Endothelial cell (in vitro differentiated cells): ENCODE measurements at regions not wholly inside any gene's neighbourhood (a gene's known extent, or its start where the extent isn't known, plus 50 kb on each side); places are given as distances from the start of the nearest gene placed in this dataset.

Experiments
- DNase-seq: peaks from one replicate; pipeline ENCODE4 v3.0.0; 2021; ENCODE audit warnings: low spot score
- H3K27ac Mint-ChIP-seq: one replicate; pipeline ENCODE4 v1.8.0; 2021; ENCODE audit warnings: mixed read lengths, inconsistent platforms; ENCODE audit not compliant: unreplicated experiment
- H3K27me3 Mint-ChIP-seq: one replicate; pipeline ENCODE4 v1.8.0; 2021; ENCODE audit warnings: mild to moderate bottlenecking, moderate library complexity, mixed read lengths, inconsistent platforms; ENCODE audit not compliant: unreplicated experiment
- H3K36me3 Mint-ChIP-seq: one replicate; pipeline ENCODE4 v1.8.0; 2021; ENCODE audit warnings: mild to moderate bottlenecking, low read depth, mixed read lengths, inconsistent platforms; ENCODE audit not compliant: unreplicated experiment
- H3K4me1 Mint-ChIP-seq: one replicate; pipeline ENCODE4 v1.8.0; 2021; ENCODE audit warnings: mild to moderate bottlenecking, mixed read lengths, inconsistent platforms; ENCODE audit not compliant: unreplicated experiment
- H3K4me3 Mint-ChIP-seq: one replicate; pipeline ENCODE4 v1.8.0; 2021; ENCODE audit warnings: mild to moderate bottlenecking, mixed read lengths, inconsistent platforms; ENCODE audit not compliant: unreplicated experiment
- H3K9me3 Mint-ChIP-seq: one replicate; pipeline ENCODE4 v1.8.0; 2021; ENCODE audit warnings: mixed read lengths, inconsistent platforms; ENCODE audit not compliant: unreplicated experiment
- TF ChIP-seq, protein P1 (sequence below): fragments of 200-600 bp; sonication (generic); IDR thresholded peaks from one replicate; pipeline ENCODE4 v1.5.0; 2021; ENCODE audit warnings: antibody characterized with exemption; ENCODE audit not compliant: unreplicated experiment

DNA sequence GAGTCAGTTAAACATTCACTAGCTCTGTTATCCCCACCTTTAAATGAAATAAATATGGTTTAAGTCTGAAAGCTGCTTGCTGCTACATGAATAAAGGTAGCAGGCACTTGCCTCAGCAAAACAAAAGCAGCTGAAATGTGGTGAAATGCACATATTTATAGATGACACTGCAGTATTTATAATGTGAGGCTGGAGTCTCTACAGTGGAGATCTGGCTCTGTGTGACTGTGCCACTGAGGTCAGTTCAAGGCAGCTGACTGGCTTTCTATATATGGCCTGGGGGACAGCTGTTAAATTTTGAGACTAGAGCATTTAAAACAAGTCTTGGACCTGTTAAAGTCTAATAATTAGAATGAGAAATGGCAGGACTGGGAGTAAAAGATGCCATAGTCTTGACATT is 859.6 kb upstream of the SEMA6A start:
- Mint-ChIP-seq H3K4me3 (no peak overlapping the region), H3K27ac (no peak overlapping the region), H3K36me3 (no peaks in the 10 kb centered on the region)

DNA sequence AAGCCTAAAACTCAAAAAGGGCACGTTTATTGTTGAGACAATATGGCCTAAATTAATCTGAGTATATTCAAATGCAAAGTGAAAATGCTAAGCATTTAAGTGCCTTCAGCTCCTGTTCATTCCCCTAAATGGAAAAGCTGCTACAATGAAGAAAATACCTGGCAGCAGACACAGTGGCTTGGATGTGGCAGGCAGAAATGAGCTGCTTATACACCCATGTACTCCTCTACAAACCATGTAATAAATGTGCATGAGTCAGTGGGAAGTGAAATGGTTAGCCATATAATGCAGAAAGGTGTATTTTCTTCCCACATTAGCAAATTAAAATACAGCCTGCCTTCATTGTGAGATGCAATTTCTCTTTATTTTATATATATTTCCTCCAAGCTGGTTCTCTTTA is 859.2 kb upstream of the SEMA6A start:
- Mint-ChIP-seq H3K27me3 (no peaks in the 10 kb centered on the region), H3K4me1 (peaks cover 4% of the 10 kb centered on the region)
- TF ChIP-seq, protein P1, sequence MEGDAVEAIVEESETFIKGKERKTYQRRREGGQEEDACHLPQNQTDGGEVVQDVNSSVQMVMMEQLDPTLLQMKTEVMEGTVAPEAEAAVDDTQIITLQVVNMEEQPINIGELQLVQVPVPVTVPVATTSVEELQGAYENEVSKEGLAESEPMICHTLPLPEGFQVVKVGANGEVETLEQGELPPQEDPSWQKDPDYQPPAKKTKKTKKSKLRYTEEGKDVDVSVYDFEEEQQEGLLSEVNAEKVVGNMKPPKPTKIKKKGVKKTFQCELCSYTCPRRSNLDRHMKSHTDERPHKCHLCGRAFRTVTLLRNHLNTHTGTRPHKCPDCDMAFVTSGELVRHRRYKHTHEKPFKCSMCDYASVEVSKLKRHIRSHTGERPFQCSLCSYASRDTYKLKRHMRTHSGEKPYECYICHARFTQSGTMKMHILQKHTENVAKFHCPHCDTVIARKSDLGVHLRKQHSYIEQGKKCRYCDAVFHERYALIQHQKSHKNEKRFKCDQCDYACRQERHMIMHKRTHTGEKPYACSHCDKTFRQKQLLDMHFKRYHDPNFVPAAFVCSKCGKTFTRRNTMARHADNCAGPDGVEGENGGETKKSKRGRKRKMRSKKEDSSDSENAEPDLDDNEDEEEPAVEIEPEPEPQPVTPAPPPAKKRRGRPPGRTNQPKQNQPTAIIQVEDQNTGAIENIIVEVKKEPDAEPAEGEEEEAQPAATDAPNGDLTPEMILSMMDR, result no peak

More for the DNA sequence above, 859.6 kb upstream of the SEMA6A start:
- Mint-ChIP-seq H3K9me3 (no peaks in the 10 kb centered on the region), H3K27me3 (no peaks in the 10 kb centered on the region), H3K4me1 (peaks cover 4% of the 10 kb centered on the region)
- TF ChIP-seq, protein P1, result no peak
- no peak for DNase-seq

DNA sequence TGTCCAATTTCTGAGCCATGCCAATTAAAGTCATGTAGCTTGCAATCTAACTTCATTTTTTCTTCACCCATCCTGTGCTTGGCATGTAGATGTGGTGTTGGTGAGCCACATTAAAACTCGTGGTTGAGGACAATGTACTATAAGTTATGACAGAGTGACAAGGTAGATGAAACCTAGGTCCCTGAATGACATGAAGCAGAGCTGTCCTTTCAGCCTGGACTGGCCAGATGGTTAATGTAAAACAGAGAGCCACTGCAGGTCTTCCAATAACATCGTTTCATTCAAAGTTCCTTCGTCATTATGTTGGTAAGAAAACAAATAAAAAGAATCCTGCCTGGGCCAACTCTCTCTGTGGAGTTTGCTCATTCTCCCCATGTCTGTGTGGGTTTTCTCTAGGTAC is 856.5 kb upstream of the SEMA6A start:
- H3K9me3 Mint-ChIP-seq, result no peaks in the 10 kb centered on the region
- no peaks in the 10 kb centered on the region for H3K27me3 Mint-ChIP-seq
- no peak overlapping the region for H3K27ac Mint-ChIP-seq
- H3K4me3 Mint-ChIP-seq, result no peak overlapping the region
- H3K4me1 Mint-ChIP-seq, result no peaks in the 10 kb centered on the region
- H3K36me3 Mint-ChIP-seq, result no peaks in the 10 kb centered on the region
- no peak for DNase-seq
- TF ChIP-seq, protein P1, result no peak

More for the DNA sequence above, 859.2 kb upstream of the SEMA6A start:
- H3K4me3 Mint-ChIP-seq, result no peak overlapping the region
- no peaks in the 10 kb centered on the region for H3K36me3 Mint-ChIP-seq
- DNase-seq, result no peak
- no peaks in the 10 kb centered on the region for H3K9me3 Mint-ChIP-seq
- no peak overlapping the region for H3K27ac Mint-ChIP-seq

DNA sequence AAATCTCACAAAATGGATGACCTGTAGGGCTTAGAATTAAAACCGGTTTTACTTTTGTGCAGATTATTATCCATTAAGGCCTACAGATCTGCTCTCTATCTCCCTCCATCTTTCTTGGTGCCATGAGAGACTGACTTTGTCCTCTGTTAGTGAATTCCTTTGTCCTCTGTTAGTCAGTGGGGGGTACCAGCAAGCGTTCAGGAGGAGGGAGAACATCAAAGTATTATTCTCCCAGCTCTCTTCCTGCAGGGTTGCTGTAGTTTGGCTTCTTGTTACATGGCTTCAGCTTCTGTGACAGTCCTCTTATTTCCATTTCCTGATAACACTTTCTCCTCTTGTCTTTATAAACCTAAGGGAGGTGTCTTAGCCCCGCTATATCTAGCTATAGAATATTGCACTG is 850.5 kb upstream of the SEMA6A start:
- H3K4me3 Mint-ChIP-seq, result no peak overlapping the region
- TF ChIP-seq, protein P1, result no peak
- no peaks in the 10 kb centered on the region for H3K27me3 Mint-ChIP-seq
- peaks cover 4% of the 10 kb centered on the region for H3K9me3 Mint-ChIP-seq
- no peaks in the 10 kb centered on the region for H3K36me3 Mint-ChIP-seq
- H3K4me1 Mint-ChIP-seq, result no peaks in the 10 kb centered on the region
- no peak overlapping the region for H3K27ac Mint-ChIP-seq
- no peak for DNase-seq

DNA sequence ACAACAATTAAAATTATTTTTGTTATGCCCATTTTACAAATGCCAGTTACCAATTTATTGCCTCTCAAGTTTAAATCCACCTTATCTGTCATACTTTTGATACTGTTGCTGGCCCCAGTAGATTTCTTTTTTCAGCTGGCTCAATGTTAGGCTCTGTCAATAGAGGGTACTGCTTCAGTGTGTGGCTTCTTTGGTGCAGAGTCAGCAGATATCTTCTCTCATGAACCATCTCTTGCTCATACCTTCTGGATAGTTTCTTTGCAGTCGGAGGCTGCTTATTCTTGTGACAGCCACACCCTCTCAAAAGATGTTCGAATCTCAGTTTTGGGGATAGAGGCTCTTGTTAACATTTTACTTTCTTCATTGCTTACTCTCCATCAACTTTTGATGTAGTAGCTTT is 849.9 kb upstream of the SEMA6A start:
- no peak for DNase-seq
- H3K4me3 Mint-ChIP-seq, result no peak overlapping the region
- H3K4me1 Mint-ChIP-seq, result no peaks in the 10 kb centered on the region
- peaks cover 4% of the 10 kb centered on the region for H3K9me3 Mint-ChIP-seq
- H3K27me3 Mint-ChIP-seq, result no peaks in the 10 kb centered on the region
- H3K27ac Mint-ChIP-seq, result no peak overlapping the region
- TF ChIP-seq, protein P1, result no peak
- H3K36me3 Mint-ChIP-seq, result no peaks in the 10 kb centered on the region
